GM12878 (cell line): ENCODE measurements at regions not wholly inside any gene's neighbourhood (a gene's known extent, or its start where the extent isn't known, plus 50 kb on each side); places are given as distances from the start of the nearest gene placed in this dataset.
A peak's percentile ranks its signal among the peaks of the same experiment; 100 is the strongest.

Experiments
- E2F8 ChIP-seq: fragments of 450-650 bp; IDR thresholded peaks from 2 replicates; pipeline ENCODE4 v1.6.1; 2018; ENCODE audit warnings: mild to moderate bottlenecking, low read depth, moderate library complexity; ENCODE audit not compliant: partially characterized antibody
- ESRRA ChIP-seq: IDR thresholded peaks from 2 replicates; pipeline ENCODE4 v1.6.1; 2012; ENCODE audit warnings: mild to moderate bottlenecking, low read length, improper control_type of control experiment
- ETV6 ChIP-seq, 2 experiments: fragments of 450-650 bp in 1 of 2; IDR thresholded peaks in 1 of 2; conservative IDR thresholded peaks in 1 of 2; 2 replicates each; pipeline ENCODE4 v1.6.1; 2014; ENCODE audit warnings: antibody characterized with exemption in 1 of 2, borderline replicate concordance in 1 of 2, low read depth in 1 of 2, mild to moderate bottlenecking in 1 of 2, moderate library complexity in 1 of 2
- EZH2 ChIP-seq: IDR thresholded peaks from 2 replicates; pipeline ENCODE4 v1.6.1; 2012; ENCODE audit warnings: low read depth, mild to moderate bottlenecking, control low read depth, inconsistent platforms, low read length, borderline replicate concordance; ENCODE audit not compliant: control insufficient read depth
- FOXM1 ChIP-seq: IDR thresholded peaks from 2 replicates; pipeline ENCODE4 v1.6.1; 2012; ENCODE audit warnings: low read depth, mild to moderate bottlenecking, inconsistent platforms, low read length, moderate library complexity
- HDAC6 ChIP-seq: fragments of 200-600 bp; sonication (generic); IDR thresholded peaks from one replicate; pipeline ENCODE4 v1.8.0; 2017; ENCODE audit warnings: antibody characterized with exemption; ENCODE audit not compliant: unreplicated experiment
- IRF3 ChIP-seq: fragments of 450-650 bp; IDR thresholded peaks from 2 replicates; pipeline ENCODE4 v1.6.1; 2014; ENCODE audit warnings: mild to moderate bottlenecking
- IRF4 ChIP-seq: IDR thresholded peaks from 2 replicates; pipeline ENCODE4 v1.6.1; 2011; ENCODE audit warnings: low read depth, low read length
- PAX8 ChIP-seq: fragments of 450-650 bp; IDR thresholded peaks from 2 replicates; pipeline ENCODE4 v1.6.1; 2017; ENCODE audit warnings: mild to moderate bottlenecking, moderate library complexity
- RAD21 ChIP-seq: IDR thresholded peaks from 2 replicates; pipeline ENCODE4 v1.6.1; 2011; ENCODE audit warnings: mild to moderate bottlenecking, low read depth, low read length, moderate library complexity; ENCODE audit not compliant: insufficient read depth
- SMC3 ChIP-seq: IDR thresholded peaks from 2 replicates; pipeline ENCODE4 v1.6.1; 2011; ENCODE audit warnings: low read length, improper control_type of control experiment, borderline replicate concordance
- TAF1 ChIP-seq: IDR thresholded peaks from 2 replicates; pipeline ENCODE4 v1.6.1; 2011; ENCODE audit warnings: mild to moderate bottlenecking, low read depth, low read length, borderline replicate concordance
- ZBTB33 ChIP-seq: fragments of 450-650 bp; IDR thresholded peaks from 2 replicates; pipeline ENCODE4 v1.6.1; 2017; ENCODE audit warnings: mild to moderate bottlenecking
- ZBTB40 ChIP-seq: fragments of 450-650 bp; IDR thresholded peaks from 2 replicates; pipeline ENCODE4 v1.6.1; 2016; ENCODE audit warnings: mild to moderate bottlenecking, moderate library complexity, borderline replicate concordance

- no peak for TF ChIP-seq E2F8
- TF ChIP-seq ZBTB33, result no peak
- peak; percentile 39; the same call in 1 of the 2 replicates for TF ChIP-seq RAD21
- no peak for TF ChIP-seq ESRRA
- TF ChIP-seq FOXM1, result no peak
- TF ChIP-seq SMC3, result peak; percentile 18; the same call in 1 of the 2 replicates
- no peak for TF ChIP-seq ETV6 (conservative IDR thresholded peaks at IDR 0.05 in 1 of 2, IDR thresholded peaks at IDR 0.05 in 1 of 2; ENCODE audit: borderline replicate concordance in 1 of 2, low read depth in 1 of 2)
- TF ChIP-seq HDAC6, result no peak
- no peak for TF ChIP-seq IRF3
- TF ChIP-seq EZH2, result no peak
- TF ChIP-seq TAF1, result no peak
- no peak for TF ChIP-seq ZBTB40
- TF ChIP-seq PAX8, result no peak
- no peak for TF ChIP-seq IRF4
- TF ChIP-seq, all 136 proteins: peak for 3
Measured at GRCh38 chr3:176514297-176514696, 683.0 kb downstream of the TBL1XR1 start (continued).
